PC-3 (cell line): ENCODE measurements at regions not wholly inside any gene's neighbourhood (a gene's known extent, or its start where the extent isn't known, plus 50 kb on each side); places are given as distances from the start of the nearest gene placed in this dataset.

ENCODE experiments used
- EZH2 ChIP-seq: fragments of 300-600 bp; sonication (generic); IDR thresholded peaks from one replicate; pipeline ENCODE4 v1.6.1; 2017; ENCODE audit warnings: antibody characterized with exemption, mild to moderate bottlenecking, low read length; ENCODE audit not compliant: unreplicated experiment
- EZH2phosphoT487 ChIP-seq: fragments of 300-600 bp; sonication (generic); IDR thresholded peaks from 2 replicates; pipeline ENCODE4 v1.6.1; 2018; ENCODE audit warnings: mild to moderate bottlenecking, antibody characterized with exemption, low read length, borderline replicate concordance
- TF ChIP-seq, protein P1 (sequence below): fragments of 300-600 bp; sonication (generic); conservative IDR thresholded peaks from 2 replicates; pipeline ENCODE4 v1.5.1; 2017; ENCODE audit warnings: antibody characterized with exemption, low read depth, mild to moderate bottlenecking, low read length

DNA sequence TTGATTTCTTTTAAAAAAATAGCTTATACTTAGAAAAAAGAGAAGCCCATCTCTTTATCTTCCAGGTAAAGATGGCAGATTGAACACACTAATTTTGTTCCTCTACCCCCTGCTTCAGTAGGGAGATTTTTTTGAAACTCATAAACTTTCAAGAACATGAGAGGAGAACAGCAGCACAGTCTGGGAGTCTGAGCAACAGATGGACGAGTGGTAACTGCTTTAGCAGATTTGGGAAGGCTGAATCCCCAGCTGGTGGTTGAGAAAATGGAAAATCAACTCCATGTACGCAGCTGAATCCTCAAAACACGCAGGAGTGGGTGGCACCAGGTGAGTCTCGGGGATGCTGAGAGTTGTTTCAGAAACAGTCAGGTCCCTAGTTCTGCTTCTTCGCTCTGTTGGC lies 114.6 kb upstream of the CTBP2 start:
- TF ChIP-seq, protein P1, sequence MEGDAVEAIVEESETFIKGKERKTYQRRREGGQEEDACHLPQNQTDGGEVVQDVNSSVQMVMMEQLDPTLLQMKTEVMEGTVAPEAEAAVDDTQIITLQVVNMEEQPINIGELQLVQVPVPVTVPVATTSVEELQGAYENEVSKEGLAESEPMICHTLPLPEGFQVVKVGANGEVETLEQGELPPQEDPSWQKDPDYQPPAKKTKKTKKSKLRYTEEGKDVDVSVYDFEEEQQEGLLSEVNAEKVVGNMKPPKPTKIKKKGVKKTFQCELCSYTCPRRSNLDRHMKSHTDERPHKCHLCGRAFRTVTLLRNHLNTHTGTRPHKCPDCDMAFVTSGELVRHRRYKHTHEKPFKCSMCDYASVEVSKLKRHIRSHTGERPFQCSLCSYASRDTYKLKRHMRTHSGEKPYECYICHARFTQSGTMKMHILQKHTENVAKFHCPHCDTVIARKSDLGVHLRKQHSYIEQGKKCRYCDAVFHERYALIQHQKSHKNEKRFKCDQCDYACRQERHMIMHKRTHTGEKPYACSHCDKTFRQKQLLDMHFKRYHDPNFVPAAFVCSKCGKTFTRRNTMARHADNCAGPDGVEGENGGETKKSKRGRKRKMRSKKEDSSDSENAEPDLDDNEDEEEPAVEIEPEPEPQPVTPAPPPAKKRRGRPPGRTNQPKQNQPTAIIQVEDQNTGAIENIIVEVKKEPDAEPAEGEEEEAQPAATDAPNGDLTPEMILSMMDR = no peak
- no peak for TF ChIP-seq EZH2
- TF ChIP-seq EZH2phosphoT487 = no peak
